Tibial artery (tissue), 4 donors: ENCODE measurements at regions not wholly inside any gene's neighbourhood (a gene's known extent, or its start where the extent isn't known, plus 50 kb on each side); places are given as distances from the start of the nearest gene placed in this dataset.

ENCODE experiments used
- DNase-seq, 2 donors: peaks; one replicate each; pipeline ENCODE4 v3.0.0-alpha.2; 2019
- H3K27ac ChIP-seq, 2 donors: fragments of 200-600 bp; sonication (generic) in 1 of 2; 1 replicate in 1 of 2; 2 replicates in 1 of 2; pipeline ENCODE4 v1.5.1; 2018 to 2019; ENCODE audit warnings: mild to moderate bottlenecking in 1 of 2
- H3K27me3 ChIP-seq, 2 donors: fragments of 200-600 bp; sonication (generic) in 1 of 2; one replicate each; pipeline versions ENCODE4 v1.5.1 to v1.6.0; 2016 to 2019
- H3K36me3 ChIP-seq, 3 donors: fragments of 200-600 bp; sonication (generic) in 2 of 3; one replicate each; pipeline ENCODE4 v1.5.1; 2016 to 2019; ENCODE audit warnings: mild to moderate bottlenecking in 2 of 3
- H3K4me1 ChIP-seq, 4 donors: fragments of 200-600 bp; sonication (generic) in 2 of 4; 1 replicate in 3 of 4; 2 replicates in 1 of 4; pipeline ENCODE4 v1.5.1; 2016 to 2019
- H3K4me3 ChIP-seq, 2 donors: fragments of 200-600 bp; sonication (generic) in 1 of 2; 1 replicate in 1 of 2; 2 replicates in 1 of 2; pipeline ENCODE4 v1.5.1; 2018 to 2019; ENCODE audit warnings: mild to moderate bottlenecking in 2 of 2
- H3K9me3 ChIP-seq, 3 donors: fragments of 200-600 bp; sonication (generic) in 1 of 3; one replicate each; pipeline ENCODE4 v1.5.1; 2016 to 2019
- CTCF ChIP-seq, 2 experiments: fragments of 200-600 bp in 1 of 2; fragments of 450-650 bp in 1 of 2; IDR thresholded peaks; one replicate each; pipeline ENCODE4 v1.5.1; 2017 to 2019; ENCODE audit warnings: antibody characterized with exemption in 2 of 2, mild to moderate bottlenecking in 1 of 2, moderate library complexity in 1 of 2
- intact Hi-C: fragments of 100-400 bp; cut with DNase I; formaldehyde crosslinking; loops from one replicate; pipeline ENCODE4 v1.15.0; 2023; ENCODE audit warnings: low total_unique reads

GRCh38 chr6:106870069-106870468 lies 104.5 kb downstream of the CD24 start:
- no peak for DNase-seq
- intact Hi-C loops, result no loop called here
- Histone ChIP-seq H3K36me3 (no peaks in the 10 kb centered on the region), H3K4me3 (no peak overlapping the region), H3K27me3 (no peaks in the 10 kb centered on the region), H3K4me1 (no peaks in the 10 kb centered on the region), H3K9me3 (no peaks in the 10 kb centered on the region), H3K27ac (no peak overlapping the region)
- TF ChIP-seq CTCF (IDR thresholded peaks at IDR 0.05), result no peak

GRCh38 chr6:106869203-106869602 lies 105.3 kb downstream of the CD24 start:
- no peak overlapping the region for H3K4me3 ChIP-seq
- no peaks in the 10 kb centered on the region for H3K36me3 ChIP-seq
- no peaks in the 10 kb centered on the region for H3K27me3 ChIP-seq
- intact Hi-C loops, result no loop called here
- H3K4me1 ChIP-seq, result no peaks in the 10 kb centered on the region
- no peak for DNase-seq
- TF ChIP-seq CTCF (IDR thresholded peaks at IDR 0.05), result no peak
- H3K9me3 ChIP-seq, result no peaks in the 10 kb centered on the region
- H3K27ac ChIP-seq, result no peak overlapping the region

GRCh38 chr6:106866875-106867658 lies 107.5 kb downstream of the CD24 start:
- intact Hi-C loops, result no loop called here
- Histone ChIP-seq H3K4me1 (no peaks in the 10 kb centered on the region), H3K36me3 (no peaks in the 10 kb centered on the region), H3K27ac (no peak overlapping the region), H3K4me3 (no peak overlapping the region), H3K9me3 (no peaks in the 10 kb centered on the region), H3K27me3 (no peaks in the 10 kb centered on the region)
- no peak for DNase-seq
- no peak for TF ChIP-seq CTCF (IDR thresholded peaks at IDR 0.05)

GRCh38 chr6:106862858-106863257 lies 111.7 kb downstream of the CD24 start:
- no peak overlapping the region for H3K4me3 ChIP-seq
- no peak for TF ChIP-seq CTCF (IDR thresholded peaks at IDR 0.05)
- intact Hi-C loops, result no loop called here

GRCh38 chr6:106860940-106861339 lies 113.6 kb downstream of the CD24 start:
- H3K27me3 ChIP-seq, result no peaks in the 10 kb centered on the region
- H3K4me3 ChIP-seq, result no peak overlapping the region
- no peaks in the 10 kb centered on the region for H3K9me3 ChIP-seq
- no peaks in the 10 kb centered on the region for H3K36me3 ChIP-seq
- H3K27ac ChIP-seq, result no peak overlapping the region
- no peaks in the 10 kb centered on the region for H3K4me1 ChIP-seq
- intact Hi-C loops, result no loop called here
- no peak for DNase-seq
- no peak for TF ChIP-seq CTCF (IDR thresholded peaks at IDR 0.05)

More at GRCh38 chr6:106862858-106863257, 111.7 kb downstream of the CD24 start:
- DNase-seq, result no peak
- no peak overlapping the region for H3K27ac ChIP-seq
- H3K27me3 ChIP-seq, result no peaks in the 10 kb centered on the region
- H3K36me3 ChIP-seq, result no peaks in the 10 kb centered on the region
- H3K9me3 ChIP-seq, result no peaks in the 10 kb centered on the region
- no peaks in the 10 kb centered on the region for H3K4me1 ChIP-seq
